ENCODE measurements at regions not wholly inside any gene's neighbourhood (a gene's known extent, or its start where the extent isn't known, plus 50 kb on each side); places are given as distances from the start of the nearest gene placed in this dataset.
"Not testable (repeated sequence)": the region's sequence is repeated elsewhere in the genome, so short reads cannot be mapped to it uniquely, and the experiment has no call there.

DNA sequence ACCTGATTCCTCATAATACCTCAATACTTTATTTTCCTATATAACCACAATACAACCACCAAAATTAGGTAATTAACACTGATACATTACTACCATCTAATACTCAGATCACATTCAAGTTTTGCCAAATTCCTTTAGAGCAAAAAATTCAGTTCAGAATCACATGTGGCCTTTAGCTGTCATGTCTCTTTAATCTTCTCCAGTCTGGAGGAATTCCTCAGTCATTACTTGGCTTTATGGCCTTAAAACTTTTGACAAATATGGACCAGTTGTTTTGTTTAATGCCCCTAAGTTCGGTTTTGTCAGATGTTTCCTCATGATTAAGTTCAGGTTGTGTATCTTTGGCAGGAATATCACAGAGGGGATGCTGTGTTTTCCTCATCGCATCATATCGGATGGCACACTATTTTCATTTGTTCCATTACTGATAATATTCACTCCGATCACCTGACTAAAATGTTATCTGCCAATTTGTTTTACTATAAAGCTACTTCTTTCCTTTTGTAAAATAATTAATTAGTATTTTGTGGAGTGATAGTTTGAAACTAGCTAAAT, 51.2 kb upstream of the AKIRIN2 start:
- no peaks in the 10 kb centered on the region for H3K36me3 ChIP-seq (replicated peaks in 1 of 2; ENCODE audit: control insufficient read depth in 1 of 2, insufficient read depth in 2 of 2, low read length in 2 of 2)
- H3K27ac ChIP-seq (ENCODE audit: extremely low read length, insufficient read depth, low read length), result no peak overlapping the region
- H3K4me3 ChIP-seq (replicated peaks in 1 of 3; ENCODE audit: insufficient read depth in 1 of 3, low read depth in 2 of 3, low read length in 3 of 3), result no peak overlapping the region
- no peaks in the 10 kb centered on the region for H4K20me1 ChIP-seq (ENCODE audit: insufficient read depth, low read length)
- no peaks in the 10 kb centered on the region for H3K27me3 ChIP-seq (ENCODE audit: control insufficient read depth in 1 of 2, insufficient read depth in 2 of 2, low read length in 2 of 2)
- TF ChIP-seq ZNF562 (CRISPR knock-in tag; IDR thresholded peaks at IDR 0.05; ENCODE audit: borderline replicate concordance) (no peak), ZFP90 (CRISPR knock-in tag; IDR thresholded peaks at IDR 0.05; ENCODE audit: borderline replicate concordance) (no peak), GZF1 (CRISPR knock-in tag; IDR thresholded peaks at IDR 0.05) (no peak), ZEB1 (IDR thresholded peaks at IDR 0.05; ENCODE audit: insufficient replicate concordance, low read depth) (no peak)
- in situ Hi-C loops (cut with HindIII; ENCODE audit: extremely low pct_ligation_motif_present, low pct_unique_long_range_greater_than_20kb), result no loop called here
- H3K4me1 ChIP-seq (ENCODE audit: insufficient read depth, low read length), result peaks cover 28% of the 10 kb centered on the region
- no peak overlapping the region for H3K4me2 ChIP-seq (ENCODE audit: low read depth, low read length)
- BruUV-seq (replicated peaks), result no TSS peak
- FAIRE-seq (no peak), DNase-seq (ENCODE audit: low spot score) (no peak), ATAC-seq (no peak)
- 53% methylated on average over 4 of the region's 4 CpGs for WGBS (ENCODE audit: low lambda C conversion rate)
- ChIA-PET POLR2A (no interaction called here), CTCF (ENCODE audit: low intra/inter-chr PET ratio, low total read pairs) (no interaction called here)
- no peaks in the 10 kb centered on the region for H3K79me2 ChIP-seq (ENCODE audit: insufficient read depth, low read length)
- intact Hi-C loops (cut with micrococcal nuclease; ENCODE audit: unreplicated experiment), result no loop called here
- no peak overlapping the region for H2AFZ ChIP-seq (ENCODE audit: low read length)
- no peaks in the 10 kb centered on the region for H3K9me3 ChIP-seq (ENCODE audit: low read length)
- H3K9ac ChIP-seq (ENCODE audit: insufficient read depth, low read depth, low read length), result no peak overlapping the region

DNA sequence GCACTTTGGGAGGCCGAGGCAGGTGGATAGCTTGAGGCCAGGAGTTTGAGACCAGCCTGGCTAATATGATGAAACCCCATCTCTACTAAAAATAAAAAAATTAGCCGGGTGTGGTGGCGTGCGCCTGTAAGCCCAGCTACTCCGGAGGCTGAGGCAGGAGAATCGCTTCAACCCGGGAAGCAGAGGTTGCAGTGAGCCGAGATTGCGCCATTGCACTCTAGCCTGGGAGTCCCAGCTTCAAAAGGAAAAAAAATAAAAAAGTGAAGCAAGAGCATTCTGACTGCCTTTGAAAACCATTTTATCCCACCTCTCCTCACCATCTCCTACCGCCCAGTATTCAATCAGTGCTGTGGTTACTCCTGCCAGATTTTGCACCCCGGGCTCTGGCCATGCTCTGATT, 50.5 kb upstream of the AKIRIN2 start:
- not testable (repeated sequence) for FAIRE-seq; BruUV-seq (replicated peaks)

More for the DNA sequence above, 50.5 kb upstream of the AKIRIN2 start:
- H3K4me1 ChIP-seq (ENCODE audit: insufficient read depth, low read length), result peaks cover 35% of the 10 kb centered on the region
- WGBS (ENCODE audit: low lambda C conversion rate), result 67% methylated on average over 11 of the region's 11 CpGs
- H2AFZ ChIP-seq (ENCODE audit: low read length); POLR2A ChIA-PET; H3K4me2 ChIP-seq (ENCODE audit: low read depth, low read length); in situ Hi-C loops (cut with HindIII; ENCODE audit: extremely low pct_ligation_motif_present, low pct_unique_long_range_greater_than_20kb); H3K9me3 ChIP-seq (ENCODE audit: low read length); H3K79me2 ChIP-seq (ENCODE audit: insufficient read depth, low read length); H4K20me1 ChIP-seq (ENCODE audit: insufficient read depth, low read length); CTCF ChIA-PET (ENCODE audit: low intra/inter-chr PET ratio, low total read pairs); H3K9ac ChIP-seq (ENCODE audit: insufficient read depth, low read depth, low read length); DNase-seq (ENCODE audit: low spot score); H3K4me3 ChIP-seq (replicated peaks in 1 of 3; ENCODE audit: insufficient read depth in 1 of 3, low read depth in 2 of 3, low read length in 3 of 3); H3K27me3 ChIP-seq (ENCODE audit: control insufficient read depth in 1 of 2, insufficient read depth in 2 of 2, low read length in 2 of 2); ATAC-seq; H3K27ac ChIP-seq (ENCODE audit: extremely low read length, insufficient read depth, low read length); intact Hi-C loops (cut with micrococcal nuclease; ENCODE audit: unreplicated experiment); H3K36me3 ChIP-seq (replicated peaks in 1 of 2; ENCODE audit: control insufficient read depth in 1 of 2, insufficient read depth in 2 of 2, low read length in 2 of 2): not testable (repeated sequence)
- TF ChIP-seq, protein P1, sequence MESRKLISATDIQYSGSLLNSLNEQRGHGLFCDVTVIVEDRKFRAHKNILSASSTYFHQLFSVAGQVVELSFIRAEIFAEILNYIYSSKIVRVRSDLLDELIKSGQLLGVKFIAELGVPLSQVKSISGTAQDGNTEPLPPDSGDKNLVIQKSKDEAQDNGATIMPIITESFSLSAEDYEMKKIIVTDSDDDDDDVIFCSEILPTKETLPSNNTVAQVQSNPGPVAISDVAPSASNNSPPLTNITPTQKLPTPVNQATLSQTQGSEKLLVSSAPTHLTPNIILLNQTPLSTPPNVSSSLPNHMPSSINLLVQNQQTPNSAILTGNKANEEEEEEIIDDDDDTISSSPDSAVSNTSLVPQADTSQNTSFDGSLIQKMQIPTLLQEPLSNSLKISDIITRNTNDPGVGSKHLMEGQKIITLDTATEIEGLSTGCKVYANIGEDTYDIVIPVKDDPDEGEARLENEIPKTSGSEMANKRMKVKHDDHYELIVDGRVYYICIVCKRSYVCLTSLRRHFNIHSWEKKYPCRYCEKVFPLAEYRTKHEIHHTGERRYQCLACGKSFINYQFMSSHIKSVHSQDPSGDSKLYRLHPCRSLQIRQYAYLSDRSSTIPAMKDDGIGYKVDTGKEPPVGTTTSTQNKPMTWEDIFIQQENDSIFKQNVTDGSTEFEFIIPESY (CRISPR knock-in tag; IDR thresholded peaks at IDR 0.05), result 0 out of 2 replicates have a peak, but pooled peaks have one; percentile 37
- 0 out of 2 replicates have a peak, but pooled peaks have one; percentile 12 for TF ChIP-seq GATAD2A (CRISPR knock-in tag; IDR thresholded peaks at IDR 0.05)
- peak; percentile 72 for TF ChIP-seq CEBPG (CRISPR knock-in tag; IDR thresholded peaks at IDR 0.05)
- TF ChIP-seq, protein P2, sequence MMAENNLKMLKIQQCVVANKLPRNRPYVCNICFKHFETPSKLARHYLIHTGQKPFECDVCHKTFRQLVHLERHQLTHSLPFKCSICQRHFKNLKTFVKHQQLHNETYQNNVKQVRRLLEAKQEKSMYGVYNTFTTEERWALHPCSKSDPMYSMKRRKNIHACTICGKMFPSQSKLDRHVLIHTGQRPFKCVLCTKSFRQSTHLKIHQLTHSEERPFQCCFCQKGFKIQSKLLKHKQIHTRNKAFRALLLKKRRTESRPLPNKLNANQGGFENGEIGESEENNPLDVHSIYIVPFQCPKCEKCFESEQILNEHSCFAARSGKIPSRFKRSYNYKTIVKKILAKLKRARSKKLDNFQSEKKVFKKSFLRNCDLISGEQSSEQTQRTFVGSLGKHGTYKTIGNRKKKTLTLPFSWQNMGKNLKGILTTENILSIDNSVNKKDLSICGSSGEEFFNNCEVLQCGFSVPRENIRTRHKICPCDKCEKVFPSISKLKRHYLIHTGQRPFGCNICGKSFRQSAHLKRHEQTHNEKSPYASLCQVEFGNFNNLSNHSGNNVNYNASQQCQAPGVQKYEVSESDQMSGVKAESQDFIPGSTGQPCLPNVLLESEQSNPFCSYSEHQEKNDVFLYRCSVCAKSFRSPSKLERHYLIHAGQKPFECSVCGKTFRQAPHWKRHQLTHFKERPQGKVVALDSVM (CRISPR knock-in tag; IDR thresholded peaks at IDR 0.05), result peak; percentile 90
- peak; percentile 74 for TF ChIP-seq CEBPB (IDR thresholded peaks at IDR 0.05; ENCODE audit: borderline replicate concordance, low read depth, low read length)
